GM12891 (cell line): ENCODE measurements at regions not wholly inside any gene's neighbourhood (a gene's known extent, or its start where the extent isn't known, plus 50 kb on each side); places are given as distances from the start of the nearest gene placed in this dataset.

Experiments used
- POLR2A ChIP-seq: IDR thresholded peaks from 2 replicates; pipeline ENCODE4 v1.6.1; 2011; ENCODE audit warnings: low read depth, low read length, control low read depth
- TAF1 ChIP-seq: IDR thresholded peaks from 2 replicates; pipeline ENCODE4 v1.6.1; 2011; ENCODE audit warnings: low read depth, low read length, control low read depth

DNA sequence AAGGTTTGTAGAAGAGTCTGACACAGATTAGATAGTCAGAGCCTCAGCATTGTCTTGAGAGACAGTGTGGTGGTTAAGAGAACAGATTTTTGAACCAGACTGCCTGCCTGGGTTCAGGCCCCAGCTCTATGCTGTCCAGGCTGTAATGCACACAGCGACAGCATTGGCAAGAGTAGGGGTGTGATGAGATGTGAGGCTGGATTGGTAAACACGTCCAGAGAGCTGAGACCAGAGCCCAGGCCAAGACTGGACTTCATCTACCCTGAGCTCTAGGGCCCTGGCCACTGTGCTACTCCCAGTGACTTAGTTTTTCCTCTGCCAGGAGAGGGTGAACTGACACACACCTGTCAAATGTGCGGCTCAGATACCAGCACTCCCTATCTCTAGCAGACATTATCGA, 360.4 kb downstream of the RPS24 start:
- TF ChIP-seq POLR2A: no peak
- no peak for TF ChIP-seq TAF1
